H1 (cell line): ENCODE measurements at regions not wholly inside any gene's neighbourhood (a gene's known extent, or its start where the extent isn't known, plus 50 kb on each side); places are given as distances from the start of the nearest gene placed in this dataset.

Experiments
- CTCF ChIA-PET: fragments of 300-600 bp; sonication (Branson Sonifier 250); formaldehyde crosslinking; loops from one replicate; lab custom pipeline; 2021; ENCODE audit not compliant: partially characterized antibody; lab: Charles Lee
- POLR2A ChIA-PET: fragments of 300-600 bp; sonication (Branson Sonifier 250); formaldehyde crosslinking; loops from one replicate; lab custom pipeline; 2021; ENCODE audit warnings: inconsistent platforms; ENCODE audit not compliant: partially characterized antibody; lab: Charles Lee
- DNase-seq, 2 experiments: peaks; one replicate each; pipeline versions ENCODE4 v3.0.0 to v3.0.0-alpha.2; 2010 to 2022; ENCODE audit warnings: low spot score in 2 of 2, low read depth in 1 of 2, mixed read lengths in 1 of 2
- FAIRE-seq: peaks from 2 replicates; lab custom pipeline; 2011; peaks lifted over from hg19 to GRCh38; lab: Jason Lieb, UNC
- H2AFZ ChIP-seq: 2 replicates; pipeline ENCODE4 v1.8.1; 2012; ENCODE audit warnings: low read length, inconsistent platforms
- H2AK5ac ChIP-seq: 2 replicates; pipeline ENCODE4 v1.6.1; 2013; ENCODE audit warnings: low read depth, low read length
- H2BK120ac ChIP-seq: replicated peaks from 2 replicates; pipeline ENCODE3; 2013; ENCODE audit warnings: low read depth, low read length, inconsistent platforms
- H2BK12ac ChIP-seq: 2 replicates; pipeline ENCODE4 v1.6.1; 2013; ENCODE audit warnings: low read depth, low read length
- H2BK15ac ChIP-seq: 2 replicates; pipeline ENCODE4 v1.6.1; 2013; ENCODE audit warnings: low read length
- H2BK20ac ChIP-seq: 2 replicates; pipeline ENCODE4 v1.6.1; 2013; ENCODE audit warnings: low read length
- H2BK5ac ChIP-seq: 2 replicates; pipeline ENCODE4 v1.6.1; 2013; ENCODE audit warnings: low read depth, low read length
- H3K14ac ChIP-seq: 2 replicates; pipeline ENCODE4 v1.6.1; 2013; ENCODE audit warnings: inconsistent platforms; ENCODE audit not compliant: insufficient read length
- H3K18ac ChIP-seq: 2 replicates; pipeline ENCODE4 v1.6.1; 2013; ENCODE audit warnings: low read length; ENCODE audit errors: extremely low read depth
- H3K23ac ChIP-seq: 2 replicates; pipeline ENCODE4 v1.6.1; 2013; ENCODE audit warnings: inconsistent platforms; ENCODE audit not compliant: insufficient read length
- H3K23me2 ChIP-seq: 2 replicates; pipeline ENCODE4 v1.6.1; 2013; ENCODE audit warnings: low read depth, low read length
- H3K27ac ChIP-seq: 2 replicates; pipeline ENCODE4 v1.6.1; 2011; ENCODE audit warnings: low read depth, low read length, inconsistent platforms
- H3K27me3 ChIP-seq, 4 experiments: replicated peaks in 1 of 4; 1 replicate in 1 of 4; 2 replicates in 3 of 4; pipeline versions ENCODE4 v1.6.1 to v1.8.1; 2011 to 2013; ENCODE audit warnings: low read length in 3 of 4, mild to moderate bottlenecking in 3 of 4, inconsistent platforms in 2 of 4, mixed read lengths in 2 of 4, moderate library complexity in 1 of 4; ENCODE audit not compliant: control insufficient read depth in 3 of 4, insufficient read depth in 3 of 4; ENCODE audit errors: extremely low read depth in 1 of 4
- H3K36me3 ChIP-seq, 4 experiments: 2 replicates each; pipeline versions ENCODE4 v1.6.1 to v1.8.1; 2011 to 2013; ENCODE audit warnings: mild to moderate bottlenecking in 4 of 4, low read length in 3 of 4, moderate library complexity in 2 of 4, control low read depth in 1 of 4, inconsistent platforms in 1 of 4; ENCODE audit not compliant: insufficient read depth in 4 of 4, control insufficient read depth in 2 of 4
- H3K4ac ChIP-seq: replicated peaks from 2 replicates; pipeline ENCODE3; 2013; ENCODE audit warnings: low read length, low read depth, mixed read lengths, inconsistent platforms; ENCODE audit not compliant: insufficient read length
- H3K4me1 ChIP-seq, 4 experiments: replicated peaks in 1 of 4; 1 replicate in 1 of 4; 2 replicates in 3 of 4; pipeline versions ENCODE4 v1.6.1 to v1.8.1; 2011 to 2013; ENCODE audit warnings: low read length in 3 of 4, inconsistent platforms in 2 of 4, mixed read lengths in 1 of 4; ENCODE audit not compliant: insufficient read depth in 4 of 4, control insufficient read depth in 3 of 4
- H3K4me2 ChIP-seq, 2 experiments: 2 replicates each; pipeline versions ENCODE4 v1.6.1 to v1.8.1; 2011 to 2013; ENCODE audit warnings: low read depth in 2 of 2, low read length in 2 of 2, control low read depth in 1 of 2, inconsistent platforms in 1 of 2, mild to moderate bottlenecking in 1 of 2; ENCODE audit not compliant: insufficient read depth in 1 of 2
- H3K4me3 ChIP-seq, 4 experiments: fragments of 200-600, 300-600 bp in 1 of 4; sonication (generic), shearing (Covaris generic), sonication (Bioruptor Twin) in 1 of 4; 2 replicates each; pipeline versions ENCODE4 v1.5.1 to v1.8.1; 2011 to 2016; ENCODE audit warnings: low read length in 4 of 4, low read depth in 3 of 4, control low read depth in 2 of 4, inconsistent platforms in 2 of 4, mild to moderate bottlenecking in 2 of 4, mixed read lengths in 1 of 4, moderate library complexity in 1 of 4; ENCODE audit not compliant: insufficient read depth in 2 of 4; ENCODE audit errors: extremely low read depth in 1 of 4
- H3K56ac ChIP-seq: replicated peaks from 2 replicates; pipeline ENCODE3; 2013; ENCODE audit warnings: low read depth, mild to moderate bottlenecking, mixed read lengths, low read length, inconsistent platforms; ENCODE audit not compliant: insufficient read length
- H3K79me1 ChIP-seq: 2 replicates; pipeline ENCODE4 v1.6.1; 2013; ENCODE audit warnings: low read depth, low read length, control low read depth
- H3K79me2 ChIP-seq, 2 experiments: 2 replicates each; pipeline versions ENCODE4 v1.6.1 to v1.8.1; 2012 to 2013; ENCODE audit warnings: low read length in 2 of 2, mild to moderate bottlenecking in 2 of 2, inconsistent platforms in 1 of 2; ENCODE audit not compliant: insufficient read depth in 2 of 2, control insufficient read depth in 1 of 2
- H3K9ac ChIP-seq, 4 experiments: replicated peaks in 1 of 4; 1 replicate in 1 of 4; 2 replicates in 3 of 4; pipeline versions ENCODE4 v1.6.1 to v1.8.1; 2011 to 2013; ENCODE audit warnings: low read depth in 3 of 4, low read length in 3 of 4, control low read depth in 2 of 4, mild to moderate bottlenecking in 2 of 4, moderate library complexity in 2 of 4, inconsistent platforms in 1 of 4; ENCODE audit errors: extremely low read depth in 1 of 4
- H3K9me3 ChIP-seq, 2 experiments: 2 replicates each; pipeline versions ENCODE4 v1.6.1 to v1.8.1; 2012 to 2013; ENCODE audit warnings: mild to moderate bottlenecking in 2 of 2, moderate library complexity in 2 of 2, control low read depth in 1 of 2, inconsistent platforms in 1 of 2, low read depth in 1 of 2, low read length in 1 of 2, mixed read lengths in 1 of 2; ENCODE audit not compliant: insufficient read depth in 2 of 2
- H4K20me1 ChIP-seq, 2 experiments: replicated peaks in 1 of 2; 2 replicates each; pipeline versions ENCODE3 to v1.8.1; 2011 to 2013; ENCODE audit warnings: inconsistent platforms in 2 of 2, low read length in 2 of 2, mild to moderate bottlenecking in 1 of 2; ENCODE audit not compliant: insufficient read depth in 2 of 2, control insufficient read depth in 1 of 2
- H4K5ac ChIP-seq: 2 replicates; pipeline ENCODE4 v1.6.1; 2013; ENCODE audit warnings: low read length, low read depth, mixed read lengths, inconsistent platforms; ENCODE audit not compliant: insufficient read length
- H4K8ac ChIP-seq: 2 replicates; pipeline ENCODE4 v1.8.0; 2013; ENCODE audit warnings: mild to moderate bottlenecking, moderate library complexity, low read length, inconsistent platforms; ENCODE audit not compliant: insufficient read depth; ENCODE audit errors: extremely low read depth
- H4K91ac ChIP-seq: replicated peaks from 2 replicates; pipeline ENCODE3; 2013; ENCODE audit warnings: low read length, mixed read lengths, inconsistent platforms; ENCODE audit not compliant: insufficient read length
- CHD2 ChIP-seq: IDR thresholded peaks from 2 replicates; pipeline ENCODE4 v1.6.1; 2012; ENCODE audit warnings: low read length, improper control_type of control experiment
- CREB1 ChIP-seq: IDR thresholded peaks from 2 replicates; pipeline ENCODE4 v1.6.1; 2012; ENCODE audit warnings: inconsistent platforms
- CTBP2 ChIP-seq: IDR thresholded peaks from 2 replicates; pipeline ENCODE4 v1.7.0; 2011; ENCODE audit warnings: borderline replicate concordance, mild to moderate bottlenecking, moderate library complexity, mixed read lengths, low read length; ENCODE audit not compliant: insufficient read depth, insufficient read length
- FOSL1 ChIP-seq: IDR thresholded peaks from 2 replicates; pipeline ENCODE4 v1.6.1; 2011; ENCODE audit warnings: mild to moderate bottlenecking, low read depth, low read length, moderate library complexity; ENCODE audit not compliant: insufficient read depth
- GTF2F1 ChIP-seq: IDR thresholded peaks from 2 replicates; pipeline ENCODE4 v1.6.1; 2012; ENCODE audit warnings: low read depth, low read length, improper control_type of control experiment, borderline replicate concordance
- HDAC2 ChIP-seq, 2 experiments: fragments of 300-600 bp in 1 of 2; sonication (generic) in 1 of 2; IDR thresholded peaks; 2 replicates each; pipeline ENCODE4 v1.6.1; 2011 to 2012; ENCODE audit warnings: low read depth in 2 of 2, low read length in 2 of 2, mild to moderate bottlenecking in 2 of 2, moderate library complexity in 2 of 2, borderline replicate concordance in 1 of 2, inconsistent platforms in 1 of 2
- MAX ChIP-seq: IDR thresholded peaks from 2 replicates; pipeline ENCODE4 v1.6.1; 2012; ENCODE audit warnings: inconsistent platforms
- POLR2A ChIP-seq, 2 experiments: IDR thresholded peaks; 1 replicate in 1 of 2; 2 replicates in 1 of 2; pipeline ENCODE4 v1.6.1; 2011; ENCODE audit warnings: low read depth in 2 of 2, low read length in 2 of 2, mild to moderate bottlenecking in 2 of 2; ENCODE audit errors: control extremely low read depth in 1 of 2
- SP2 ChIP-seq: IDR thresholded peaks from 2 replicates; pipeline ENCODE4 v1.6.1; 2012; ENCODE audit warnings: mild to moderate bottlenecking, low read length, inconsistent platforms

GRCh38 chr18:57299931-57300330 lies 52.4 kb upstream of the ST8SIA3 start:
- Histone ChIP-seq H3K36me3 (no peaks in the 10 kb centered on the region), H4K91ac (no peak overlapping the region), H4K8ac (no peak overlapping the region), H3K14ac (no peak overlapping the region), H3K27me3 (no peaks in the 10 kb centered on the region), H2AFZ (no peak overlapping the region), H2AK5ac (no peak overlapping the region), H3K23me2 (no peaks in the 10 kb centered on the region), H4K20me1 (no peaks in the 10 kb centered on the region), H3K56ac (no peak overlapping the region), H3K27ac (no peak overlapping the region), H3K79me1 (no peaks in the 10 kb centered on the region), H4K5ac (no peak overlapping the region), H3K9me3 (no peaks in the 10 kb centered on the region), H2BK20ac (no peak overlapping the region), H2BK120ac (no peak overlapping the region), H3K23ac (no peak overlapping the region), H3K79me2 (no peaks in the 10 kb centered on the region), H3K4me2 (no peak overlapping the region), H3K4me1 (peaks cover 0 to under 1% (median 0%) of the 10 kb centered on the region in 4 experiments; a peak in 1 of 7 replicates), H3K9ac (no peak overlapping the region), H2BK12ac (no peak overlapping the region)
- DNase-seq = no peak
- POLR2A ChIA-PET = no interaction called here
- no peak for TF ChIP-seq CHD2
- TF ChIP-seq HDAC2 (IDR thresholded peaks at IDR 0.05; ENCODE audit: borderline replicate concordance in 1 of 2, low read depth in 2 of 2, low read length in 2 of 2) = no peak
- TF ChIP-seq POLR2A (IDR thresholded peaks at IDR 0.05; ENCODE audit: control extremely low read depth in 1 of 2, low read depth in 2 of 2, low read length in 2 of 2) = no peak
- no peak for TF ChIP-seq SP2
- TF ChIP-seq CTBP2 = no peak
- no peak for TF ChIP-seq GTF2F1
- no peak for TF ChIP-seq CREB1
- no peak for TF ChIP-seq FOSL1
- TF ChIP-seq MAX = no peak
- TF ChIP-seq, all 59 proteins: peak for 0
- H2BK15ac ChIP-seq = no peak overlapping the region
- H3K4me3 ChIP-seq = no peak overlapping the region
- no peak for FAIRE-seq
- H3K4ac ChIP-seq = no peak overlapping the region
- CTCF ChIA-PET = interaction anchor here (1.1 to 1.8 kb wide), 2 partner anchors 138 to 244 kb away, joined by 3 to 5 read pairs; no protein-coding TSS in a partner anchor
- no peak overlapping the region for H2BK5ac ChIP-seq
- no peak overlapping the region for H3K18ac ChIP-seq
